Activated CD8-positive, alpha-beta T cell treated with anti-CD3 and anti-CD28 coated beads for 36 hours (primary cell): ENCODE measurements at regions not wholly inside any gene's neighbourhood (a gene's known extent, or its start where the extent isn't known, plus 50 kb on each side); places are given as distances from the start of the nearest gene placed in this dataset.

ENCODE experiments used
- ATAC-seq: fragments of 200-7000 bp; cut with Tn5 transposase; one replicate; pipeline ENCODE4 v1.10.0; 2021; ENCODE audit warnings: mild to moderate bottlenecking, moderate library complexity
- CTCF ChIA-PET: fragments of 350-600 bp; sonication (Branson Sonifier 250); formaldehyde crosslinking; loops from one replicate; lab custom pipeline; 2021; ENCODE audit warnings: antibody characterized with exemption; lab: Charles Lee
- POLR2A ChIA-PET: fragments of 350-600 bp; sonication (Branson Sonifier 250); formaldehyde crosslinking; loops from one replicate; lab custom pipeline; 2021; ENCODE audit warnings: antibody characterized with exemption; lab: Charles Lee
- DNase-seq: peaks from one replicate; pipeline ENCODE4 v3.0.0-alpha.2; 2020
- H3K27ac Mint-ChIP-seq: one replicate; pipeline ENCODE4 v1.8.0; 2021; ENCODE audit warnings: mild to moderate bottlenecking, mixed read lengths
- H3K27me3 Mint-ChIP-seq: one replicate; pipeline ENCODE4 v1.8.0; 2021; ENCODE audit warnings: mixed read lengths
- H3K36me3 Mint-ChIP-seq: one replicate; pipeline ENCODE4 v1.8.0; 2021; ENCODE audit warnings: low read depth, mixed read lengths
- H3K4me1 Mint-ChIP-seq: one replicate; pipeline ENCODE4 v1.8.0; 2021; ENCODE audit warnings: low read depth, mixed read lengths
- H3K4me3 Mint-ChIP-seq: one replicate; pipeline ENCODE4 v1.8.0; 2021; ENCODE audit warnings: mild to moderate bottlenecking, moderate library complexity, mixed read lengths
- H3K9me3 Mint-ChIP-seq: one replicate; pipeline ENCODE4 v1.8.0; 2021; ENCODE audit warnings: mixed read lengths
- intact Hi-C: fragments of 100-400 bp; cut with micrococcal nuclease; formaldehyde crosslinking; loops from one replicate; pipeline ENCODE4 v1.10.0; 2022
- TF ChIP-seq, protein P1 (sequence below): fragments of 200-600 bp; IDR thresholded peaks from one replicate; pipeline ENCODE4 v1.8.0; 2022; ENCODE audit warnings: antibody characterized with exemption, mild to moderate bottlenecking

DNA sequence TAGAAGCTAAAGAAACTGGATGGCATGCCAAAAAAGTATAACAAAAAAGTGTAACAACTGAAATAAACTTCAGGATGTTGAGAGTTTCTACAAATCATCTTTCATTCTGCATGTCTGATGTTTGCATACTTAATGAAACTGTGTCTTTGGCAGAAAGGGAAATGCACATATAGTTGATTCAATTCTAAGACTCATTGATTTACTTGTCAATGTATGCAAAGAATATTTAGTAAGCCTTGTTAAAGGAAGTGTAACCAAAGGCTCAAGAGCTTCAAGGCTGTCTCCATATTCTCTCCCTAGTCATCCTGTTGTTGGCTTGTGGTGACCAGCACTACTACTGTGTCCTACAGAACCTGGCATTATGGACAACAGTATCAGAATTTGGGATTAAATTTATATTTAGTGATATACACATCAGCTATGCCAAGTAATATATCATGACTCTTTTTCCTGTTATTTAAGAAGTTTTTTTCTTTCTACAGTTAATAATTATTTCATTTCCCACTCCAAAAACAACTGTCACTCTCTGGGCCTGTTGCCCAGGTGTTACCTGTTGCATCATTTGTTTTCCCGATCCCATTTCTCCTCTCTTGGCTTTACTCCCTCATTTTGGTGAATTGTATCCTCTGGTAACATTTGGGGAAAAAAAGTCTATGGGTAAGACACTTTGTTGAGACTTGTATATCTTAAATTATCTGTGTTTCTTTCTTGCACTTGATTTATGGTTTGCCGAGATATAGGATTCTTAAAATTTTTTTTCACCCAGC lies 226.6 kb upstream of the BMPER start:
- Mint-ChIP-seq H3K4me1 (no peaks in the 10 kb centered on the region), H3K36me3 (peaks cover 2% of the 10 kb centered on the region), H3K27ac (no peak overlapping the region), H3K9me3 (peaks cover 8% of the 10 kb centered on the region), H3K27me3 (no peaks in the 10 kb centered on the region), H3K4me3 (no peak overlapping the region)
- intact Hi-C loops, result no loop called here
- DNase-seq (no peak), ATAC-seq (no peak)
- POLR2A ChIA-PET, result interaction anchor here (0.6 kb wide), 1 partner anchor 767 kb away, joined by 4 read pairs; no protein-coding TSS in a partner anchor
- CTCF ChIA-PET, result interaction anchor here (1.5 kb wide), 1 partner anchor 254 kb away, joined by 4 read pairs; no protein-coding TSS in a partner anchor
- TF ChIP-seq, protein P1, sequence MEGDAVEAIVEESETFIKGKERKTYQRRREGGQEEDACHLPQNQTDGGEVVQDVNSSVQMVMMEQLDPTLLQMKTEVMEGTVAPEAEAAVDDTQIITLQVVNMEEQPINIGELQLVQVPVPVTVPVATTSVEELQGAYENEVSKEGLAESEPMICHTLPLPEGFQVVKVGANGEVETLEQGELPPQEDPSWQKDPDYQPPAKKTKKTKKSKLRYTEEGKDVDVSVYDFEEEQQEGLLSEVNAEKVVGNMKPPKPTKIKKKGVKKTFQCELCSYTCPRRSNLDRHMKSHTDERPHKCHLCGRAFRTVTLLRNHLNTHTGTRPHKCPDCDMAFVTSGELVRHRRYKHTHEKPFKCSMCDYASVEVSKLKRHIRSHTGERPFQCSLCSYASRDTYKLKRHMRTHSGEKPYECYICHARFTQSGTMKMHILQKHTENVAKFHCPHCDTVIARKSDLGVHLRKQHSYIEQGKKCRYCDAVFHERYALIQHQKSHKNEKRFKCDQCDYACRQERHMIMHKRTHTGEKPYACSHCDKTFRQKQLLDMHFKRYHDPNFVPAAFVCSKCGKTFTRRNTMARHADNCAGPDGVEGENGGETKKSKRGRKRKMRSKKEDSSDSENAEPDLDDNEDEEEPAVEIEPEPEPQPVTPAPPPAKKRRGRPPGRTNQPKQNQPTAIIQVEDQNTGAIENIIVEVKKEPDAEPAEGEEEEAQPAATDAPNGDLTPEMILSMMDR, result no peak

DNA sequence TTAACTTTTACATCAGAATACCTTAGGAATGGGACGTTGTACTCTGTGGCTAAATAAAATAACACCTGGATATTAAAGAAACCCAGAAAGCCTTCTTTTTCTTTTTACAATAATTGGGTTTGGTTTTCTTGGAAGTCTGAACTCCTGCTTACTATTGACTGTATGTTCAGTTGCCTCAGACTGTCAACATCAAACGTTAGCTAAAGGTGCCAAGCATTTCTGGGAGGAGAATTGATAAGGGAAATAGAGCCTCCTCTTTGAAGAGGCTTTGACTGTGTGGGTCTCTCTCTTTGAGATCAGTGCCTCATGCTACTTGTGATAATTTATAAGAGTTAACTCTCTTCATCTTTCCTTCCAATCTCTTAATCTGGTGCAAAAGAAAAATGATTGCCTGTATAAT lies 224.7 kb upstream of the BMPER start:
- CTCF ChIA-PET, result no interaction called here
- POLR2A ChIA-PET, result no interaction called here
- intact Hi-C loops, result no loop called here
- H3K27me3 Mint-ChIP-seq, result no peaks in the 10 kb centered on the region
- no peak for DNase-seq
- no peaks in the 10 kb centered on the region for H3K4me1 Mint-ChIP-seq
- ATAC-seq, result no peak
- TF ChIP-seq, protein P1, result no peak
- peaks cover 8% of the 10 kb centered on the region for H3K9me3 Mint-ChIP-seq
- no peak overlapping the region for H3K4me3 Mint-ChIP-seq
- no peak overlapping the region for H3K27ac Mint-ChIP-seq
- peaks cover 2% of the 10 kb centered on the region for H3K36me3 Mint-ChIP-seq

DNA sequence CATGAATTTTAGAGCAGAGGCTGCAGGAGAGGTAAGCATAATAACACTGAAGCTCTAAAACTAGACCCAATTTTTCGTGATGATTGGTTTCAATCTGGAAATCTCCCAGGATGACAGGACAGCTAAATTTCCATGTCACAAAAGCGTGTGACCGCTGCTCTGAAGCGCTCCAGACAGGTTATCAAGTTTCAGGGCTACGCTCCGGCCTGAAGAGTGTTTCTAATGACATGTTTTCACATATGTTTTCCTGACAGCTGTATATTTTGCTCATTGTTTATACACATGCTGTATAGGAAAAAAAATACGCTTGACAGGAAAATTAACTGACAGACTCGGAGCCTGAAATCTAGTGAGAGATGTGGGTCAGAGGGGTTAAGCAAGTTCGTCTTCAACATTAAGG lies 219.8 kb upstream of the BMPER start:
- CTCF ChIA-PET, result no interaction called here

DNA sequence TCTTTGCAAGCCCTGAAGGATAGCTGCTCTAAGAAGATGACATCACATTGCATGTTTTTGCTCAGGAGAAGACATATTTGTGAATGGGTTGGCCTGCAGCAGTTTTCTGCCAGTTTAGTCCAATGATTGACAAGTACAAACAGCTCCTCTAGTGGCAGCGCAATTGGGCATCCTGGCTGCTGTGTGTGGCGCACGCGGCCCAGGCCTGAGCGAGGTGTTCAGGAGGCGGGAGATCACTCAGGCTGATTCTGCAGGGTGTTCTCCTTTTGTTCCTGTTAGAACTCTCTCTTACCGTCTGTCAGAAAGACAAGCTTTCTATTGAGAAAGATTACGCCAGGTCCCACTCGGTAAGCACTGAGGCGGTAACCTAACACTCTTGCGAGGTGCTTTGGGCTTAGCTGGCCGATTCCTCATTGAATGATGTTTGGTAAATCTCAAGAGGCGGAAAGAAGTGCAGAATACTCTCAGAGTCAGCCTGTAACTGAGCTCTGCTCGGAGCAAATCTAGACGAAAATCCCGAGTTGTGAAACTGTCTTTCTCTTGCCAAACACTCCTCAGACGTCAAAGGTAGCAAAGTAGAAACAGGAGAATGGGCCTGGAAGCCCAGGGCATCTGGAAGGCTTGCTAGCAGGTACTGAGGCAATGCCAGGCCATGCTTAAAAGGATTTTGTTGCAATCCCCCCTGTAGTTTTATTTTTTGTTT lies 219.2 kb upstream of the BMPER start:
- H3K9me3 Mint-ChIP-seq, result peaks cover 7% of the 10 kb centered on the region
- intact Hi-C loops, result no loop called here
- no peak overlapping the region for H3K4me3 Mint-ChIP-seq
- TF ChIP-seq, protein P1, result no peak
- POLR2A ChIA-PET, result no interaction called here
- no peak for ATAC-seq
- DNase-seq, result no peak
- H3K27ac Mint-ChIP-seq, result no peak overlapping the region
- H3K27me3 Mint-ChIP-seq, result no peaks in the 10 kb centered on the region
- CTCF ChIA-PET, result no interaction called here
- H3K4me1 Mint-ChIP-seq, result no peaks in the 10 kb centered on the region
- H3K36me3 Mint-ChIP-seq, result no peaks in the 10 kb centered on the region

More for the DNA sequence above, 219.8 kb upstream of the BMPER start:
- Mint-ChIP-seq H3K27me3 (no peaks in the 10 kb centered on the region), H3K27ac (no peak overlapping the region), H3K4me3 (no peak overlapping the region), H3K36me3 (no peaks in the 10 kb centered on the region), H3K9me3 (peaks cover 5% of the 10 kb centered on the region), H3K4me1 (no peaks in the 10 kb centered on the region)
- no peak for ATAC-seq
- intact Hi-C loops, result no loop called here
- POLR2A ChIA-PET, result no interaction called here
- TF ChIP-seq, protein P1, result no peak
- no peak for DNase-seq

DNA sequence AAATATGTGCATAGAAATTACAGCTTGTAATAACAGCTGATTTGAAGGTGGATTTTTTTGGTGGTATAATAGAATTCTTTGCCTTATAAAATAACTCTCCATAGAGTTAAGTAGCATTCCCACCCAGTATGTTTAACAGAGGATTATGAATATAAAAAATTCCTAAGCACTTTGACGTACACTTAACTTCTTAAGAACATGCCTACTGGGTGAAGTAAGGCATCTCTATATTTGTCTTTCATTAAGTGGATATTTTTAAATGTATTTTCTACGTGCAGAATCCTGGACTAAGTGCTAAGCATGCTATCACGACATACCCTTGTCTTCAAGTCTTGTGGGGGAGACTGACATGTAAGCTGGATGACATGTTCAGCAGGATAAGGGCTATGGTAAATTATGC lies 217.7 kb upstream of the BMPER start:
- CTCF ChIA-PET, result no interaction called here
- peaks cover 7% of the 10 kb centered on the region for H3K9me3 Mint-ChIP-seq
- H3K27me3 Mint-ChIP-seq, result no peaks in the 10 kb centered on the region
- no peak overlapping the region for H3K27ac Mint-ChIP-seq
- no peaks in the 10 kb centered on the region for H3K36me3 Mint-ChIP-seq
- H3K4me1 Mint-ChIP-seq, result no peaks in the 10 kb centered on the region
- DNase-seq (no peak), ATAC-seq (no peak)
- intact Hi-C loops, result no loop called here
- no peak overlapping the region for H3K4me3 Mint-ChIP-seq
- TF ChIP-seq, protein P1, result no peak
- POLR2A ChIA-PET, result no interaction called here
